IMR-90 (cell line): ENCODE measurements at regions not wholly inside any gene's neighbourhood (a gene's known extent, or its start where the extent isn't known, plus 50 kb on each side); places are given as distances from the start of the nearest gene placed in this dataset.

Experiments used
- ATAC-seq: fragments of 200-7000 bp; cut with Tn5 transposase; 2 replicates; pipeline ENCODE4 v1.9.1; 2020; ENCODE audit warnings: low read depth, mild to moderate bottlenecking, moderate library complexity
- BruUV-seq: library from RNA; stranded (reverse); fragments of 400-500 nt; replicated peaks from 2 replicates; lab custom pipeline; 2021; lab: Mats Ljungman, UMichigan
- CTCF ChIA-PET: fragments of 300-600 bp; formaldehyde crosslinking; extraction: SDS; loops from one replicate; lab custom pipeline; 2021; ENCODE audit warnings: antibody characterized with exemption; lab: Yijun Ruan, JAX
- POLR2A ChIA-PET: fragments of 300-600 bp; sonication (Branson Sonifier 250); formaldehyde crosslinking; loops from one replicate; lab custom pipeline; 2022; ENCODE audit warnings: antibody characterized with exemption; ENCODE audit not compliant: unreplicated experiment; lab: Charles Lee
- DNase-seq: peaks from one replicate; pipeline ENCODE4 v3.0.0; 2013
- H2AFZ ChIP-seq: replicated peaks from 2 replicates; pipeline ENCODE3; 2013; ENCODE audit warnings: low read length, mild to moderate bottlenecking; ENCODE audit not compliant: poor library complexity
- H2AK5ac ChIP-seq: 2 replicates; pipeline ENCODE4 v1.6.1; 2013; ENCODE audit warnings: low read depth, low read length, inconsistent platforms
- H2AK9ac ChIP-seq: replicated peaks from 2 replicates; pipeline ENCODE3; 2013; ENCODE audit warnings: mild to moderate bottlenecking, low read depth, low read length, moderate library complexity; ENCODE audit not compliant: poor library complexity
- H2BK120ac ChIP-seq: 2 replicates; pipeline ENCODE4 v1.6.1; 2013; ENCODE audit warnings: low read depth, low read length, inconsistent platforms
- H2BK15ac ChIP-seq: 3 replicates; pipeline ENCODE4 v1.6.1; 2013; ENCODE audit warnings: low read depth, low read length, inconsistent platforms
- H2BK20ac ChIP-seq: 2 replicates; pipeline ENCODE4 v1.6.1; 2013; ENCODE audit warnings: low read depth, mild to moderate bottlenecking, inconsistent platforms, low read length, moderate library complexity
- H2BK5ac ChIP-seq: 2 replicates; pipeline ENCODE4 v1.6.1; 2013; ENCODE audit warnings: mild to moderate bottlenecking, low read depth, low read length, inconsistent platforms; ENCODE audit not compliant: poor library complexity, severe bottlenecking
- H3K14ac ChIP-seq: replicated peaks from 2 replicates; pipeline ENCODE4 v1.6.1; 2013; ENCODE audit warnings: low read depth, low read length, inconsistent platforms
- H3K18ac ChIP-seq: 2 replicates; pipeline ENCODE4 v1.6.1; 2013; ENCODE audit warnings: low read depth, low read length, control low read depth
- H3K23ac ChIP-seq: 2 replicates; pipeline ENCODE4 v1.6.1; 2013; ENCODE audit warnings: low read depth, low read length, inconsistent platforms
- H3K27ac ChIP-seq: 2 replicates; pipeline ENCODE4 v1.5.1; 2013; ENCODE audit warnings: mild to moderate bottlenecking, control low read depth, low read length; ENCODE audit not compliant: insufficient read depth
- H3K27me3 ChIP-seq: 2 replicates; pipeline ENCODE4 v1.6.1; 2013; ENCODE audit warnings: low read length; ENCODE audit not compliant: control insufficient read depth, insufficient read depth
- H3K36me3 ChIP-seq: 2 replicates; pipeline ENCODE4 v1.6.1; 2013; ENCODE audit warnings: low read length, mixed read lengths; ENCODE audit not compliant: control insufficient read depth, insufficient read depth
- H3K4ac ChIP-seq: 2 replicates; pipeline ENCODE4 v1.6.1; 2013; ENCODE audit warnings: low read depth, low read length, inconsistent platforms
- H3K4me1 ChIP-seq: 2 replicates; pipeline ENCODE4 v1.6.1; 2013; ENCODE audit warnings: low read length, mixed read lengths; ENCODE audit not compliant: control insufficient read depth, insufficient read depth
- H3K4me2 ChIP-seq: 2 replicates; pipeline ENCODE4 v1.6.1; 2013; ENCODE audit warnings: low read depth, mild to moderate bottlenecking, control low read depth, low read length, moderate library complexity
- H3K4me3 ChIP-seq: 2 replicates; pipeline ENCODE4 v1.5.1; 2013; ENCODE audit warnings: low read depth, mild to moderate bottlenecking, control low read depth, low read length, moderate library complexity; ENCODE audit not compliant: insufficient read depth
- H3K56ac ChIP-seq: 2 replicates; pipeline ENCODE4 v1.6.1; 2013; ENCODE audit warnings: low read length, inconsistent platforms; ENCODE audit not compliant: insufficient read depth; ENCODE audit errors: extremely low read depth
- H3K79me1 ChIP-seq, 2 experiments: 2 replicates each; pipeline ENCODE4 v1.6.1; 2013; ENCODE audit warnings: low read length in 2 of 2, inconsistent platforms in 1 of 2, low read depth in 1 of 2
- H3K9ac ChIP-seq: 2 replicates; pipeline ENCODE4 v1.6.1; 2013; ENCODE audit warnings: low read depth, low read length, control low read depth
- H3K9me1 ChIP-seq: 2 replicates; pipeline ENCODE4 v1.6.1; 2013; ENCODE audit warnings: low read length, inconsistent platforms; ENCODE audit not compliant: insufficient read depth
- H3K9me3 ChIP-seq: 2 replicates; pipeline ENCODE4 v1.6.1; 2013; ENCODE audit warnings: low read length; ENCODE audit not compliant: control insufficient read depth, insufficient read depth
- H4K20me1 ChIP-seq: 2 replicates; pipeline ENCODE4 v1.6.1; 2013; ENCODE audit warnings: low read length, inconsistent platforms; ENCODE audit not compliant: insufficient read depth
- H4K5ac ChIP-seq: 2 replicates; pipeline ENCODE4 v1.6.1; 2013; ENCODE audit warnings: mild to moderate bottlenecking, low read depth, low read length, control low read depth
- H4K8ac ChIP-seq, 2 experiments: 2 replicates each; pipeline ENCODE4 v1.6.1; 2013; ENCODE audit warnings: low read depth in 2 of 2, low read length in 2 of 2, control low read depth in 1 of 2, inconsistent platforms in 1 of 2
- H4K91ac ChIP-seq: 2 replicates; pipeline ENCODE4 v1.6.1; 2013; ENCODE audit warnings: low read depth, low read length, inconsistent platforms; ENCODE audit not compliant: insufficient read depth
- CEBPB ChIP-seq: IDR thresholded peaks from 2 replicates; pipeline ENCODE4 v1.6.1; 2012; ENCODE audit warnings: low read depth, low read length, improper control_type of control experiment
- MAZ ChIP-seq: IDR thresholded peaks from 2 replicates; pipeline ENCODE4 v1.6.1; 2012; ENCODE audit warnings: low read depth, mild to moderate bottlenecking, low read length, improper control_type of control experiment, moderate library complexity, borderline replicate concordance
- RCOR1 ChIP-seq: IDR thresholded peaks from 2 replicates; pipeline ENCODE4 v1.6.1; 2012; ENCODE audit warnings: mild to moderate bottlenecking, low read length, improper control_type of control experiment; ENCODE audit not compliant: insufficient replicate concordance
- SMC3 ChIP-seq: fragments of 150-350 bp; IDR thresholded peaks from 2 replicates; pipeline ENCODE4 v1.6.1; 2016; ENCODE audit warnings: low read depth, mild to moderate bottlenecking, antibody characterized with exemption, low read length, moderate library complexity
- WGBS, 2 experiments: methylation state at CpG; one replicate each; pipeline versions ENCODE4 v1.1.5 to v1.1.7; 2013; ENCODE audit warnings: missing lambda C conversion rate in 2 of 2; ENCODE audit not compliant: insufficient read length in 1 of 2; ENCODE audit errors: extremely low coverage in 2 of 2; 5-methylcytosine and 5-hydroxymethylcytosine counted together
- dilution Hi-C: fragments of 300-500 bp; cut with HindIII; formaldehyde crosslinking; loops from one replicate; pipeline ENCODE4 v1.14.3; 2018; ENCODE audit warnings: low sequenced_read_pairs; ENCODE audit not compliant: unreplicated experiment
- in situ Hi-C: fragments of 300-500 bp; cut with MboI; formaldehyde crosslinking; loops from 3 replicates; pipeline ENCODE4 v1.14.3; 2019; ENCODE audit warnings: low sequenced_read_pairs, inconsistent platforms, mixed read lengths
- intact Hi-C: fragments of 100-400 bp; cut with micrococcal nuclease; formaldehyde crosslinking; loops from 2 replicates; pipeline ENCODE4 v1.10.0; 2022
- TF ChIP-seq, protein P1 (sequence below): fragments of 150-350 bp; IDR thresholded peaks from 2 replicates; pipeline ENCODE4 v1.6.1; 2017; ENCODE audit warnings: mild to moderate bottlenecking, antibody characterized with exemption, low read length, low read depth
- TF ChIP-seq, protein P2 (sequence below): fragments of 150-350 bp; IDR thresholded peaks from 2 replicates; pipeline ENCODE4 v1.6.1; 2016; ENCODE audit warnings: low read depth, mild to moderate bottlenecking, low read length, moderate library complexity, borderline replicate concordance

DNA sequence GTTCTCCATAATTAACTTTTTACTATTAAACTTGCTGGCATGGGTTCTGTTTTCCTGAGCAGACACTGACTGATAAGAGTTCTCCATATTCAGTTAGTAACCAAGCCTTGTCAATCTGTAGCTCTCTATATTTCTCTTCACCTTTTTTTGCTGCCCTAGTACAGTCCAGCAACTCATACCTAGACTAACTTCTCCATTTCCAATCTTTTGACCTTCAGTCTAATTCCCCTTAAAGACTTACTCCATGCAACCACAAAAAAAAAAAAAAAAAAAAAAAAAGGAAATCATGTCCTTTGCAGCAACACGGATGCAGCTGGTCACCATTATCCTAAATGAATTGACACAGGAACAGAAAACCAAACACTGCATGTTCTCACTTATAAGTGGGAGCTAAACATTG, 125.7 kb upstream of the KRAS start:
- no peak for DNase-seq
- H3K4me2 ChIP-seq: no peak overlapping the region

More for the DNA sequence above, 125.7 kb upstream of the KRAS start:
- dilution Hi-C loops: no loop called here
- Histone ChIP-seq H3K36me3 (no peaks in the 10 kb centered on the region), H2AK5ac (no peak overlapping the region), H3K23ac (no peak overlapping the region), H3K14ac (no peak overlapping the region), H3K79me1 (no peaks in the 10 kb centered on the region), H3K4me1 (peaks cover 4% of the 10 kb centered on the region), H3K27ac (no peak overlapping the region), H2BK120ac (no peak overlapping the region), H3K27me3 (no peaks in the 10 kb centered on the region), H3K18ac (no peak overlapping the region), H4K5ac (no peak overlapping the region), H4K91ac (no peak overlapping the region), H4K20me1 (no peaks in the 10 kb centered on the region), H3K56ac (no peak overlapping the region), H3K9ac (no peak overlapping the region), H2BK20ac (no peak overlapping the region), H4K8ac (no peak overlapping the region; a peak in 1 of 4 replicates), H2AK9ac (no peak overlapping the region), H2BK15ac (no peak overlapping the region), H3K4me3 (no peak overlapping the region), H2AFZ (no peak overlapping the region), H3K4ac (no peak overlapping the region), H3K9me1 (peaks cover 3% of the 10 kb centered on the region; the same call in 1 of the 2 replicates), H2BK5ac (no peak overlapping the region), H3K9me3 (no peaks in the 10 kb centered on the region)
- WGBS, 2 experiments: no CpG with 5 or more reads among the region's 1 CpG
- POLR2A ChIA-PET: no interaction called here
- TF ChIP-seq SMC3 (no peak), MAZ (no peak), CEBPB (no peak), RCOR1 (no peak)
- TF ChIP-seq, protein P1, sequence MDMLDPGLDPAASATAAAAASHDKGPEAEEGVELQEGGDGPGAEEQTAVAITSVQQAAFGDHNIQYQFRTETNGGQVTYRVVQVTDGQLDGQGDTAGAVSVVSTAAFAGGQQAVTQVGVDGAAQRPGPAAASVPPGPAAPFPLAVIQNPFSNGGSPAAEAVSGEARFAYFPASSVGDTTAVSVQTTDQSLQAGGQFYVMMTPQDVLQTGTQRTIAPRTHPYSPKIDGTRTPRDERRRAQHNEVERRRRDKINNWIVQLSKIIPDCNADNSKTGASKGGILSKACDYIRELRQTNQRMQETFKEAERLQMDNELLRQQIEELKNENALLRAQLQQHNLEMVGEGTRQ: no peak
- TF ChIP-seq, protein P2, sequence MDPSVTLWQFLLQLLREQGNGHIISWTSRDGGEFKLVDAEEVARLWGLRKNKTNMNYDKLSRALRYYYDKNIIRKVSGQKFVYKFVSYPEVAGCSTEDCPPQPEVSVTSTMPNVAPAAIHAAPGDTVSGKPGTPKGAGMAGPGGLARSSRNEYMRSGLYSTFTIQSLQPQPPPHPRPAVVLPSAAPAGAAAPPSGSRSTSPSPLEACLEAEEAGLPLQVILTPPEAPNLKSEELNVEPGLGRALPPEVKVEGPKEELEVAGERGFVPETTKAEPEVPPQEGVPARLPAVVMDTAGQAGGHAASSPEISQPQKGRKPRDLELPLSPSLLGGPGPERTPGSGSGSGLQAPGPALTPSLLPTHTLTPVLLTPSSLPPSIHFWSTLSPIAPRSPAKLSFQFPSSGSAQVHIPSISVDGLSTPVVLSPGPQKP: no peak
- CTCF ChIA-PET: no interaction called here
- ATAC-seq: no peak
- in situ Hi-C loops: no loop called here
- no TSS peak for BruUV-seq
- intact Hi-C loops: no loop called here
